Mucosa of descending colon (tissue), 3 donors: ENCODE measurements at regions not wholly inside any gene's neighbourhood (a gene's known extent, or its start where the extent isn't known, plus 50 kb on each side); places are given as distances from the start of the nearest gene placed in this dataset.

Source experiments
- ATAC-seq: fragments of 200-7000 bp; cut with Tn5 transposase; one replicate; pipeline ENCODE4 v1.9.1; 2020; ENCODE audit warnings: mild to moderate bottlenecking, moderate library complexity
- DNase-seq, 3 donors: peaks; one replicate each; pipeline ENCODE4 v3.0.0-alpha.2; 2020
- H3K36me3 ChIP-seq: fragments of 200-600 bp; one replicate; pipeline ENCODE4 v1.8.0; 2021; ENCODE audit warnings: low read depth, mild to moderate bottlenecking
- H3K4me1 ChIP-seq: fragments of 200-600 bp; one replicate; pipeline ENCODE4 v1.8.0; 2021; ENCODE audit warnings: low read depth, mild to moderate bottlenecking
- H3K4me3 ChIP-seq: fragments of 200-600 bp; one replicate; pipeline ENCODE4 v1.8.0; 2021; ENCODE audit warnings: mild to moderate bottlenecking
- H3K9me3 ChIP-seq: fragments of 200-600 bp; one replicate; pipeline ENCODE4 v1.8.0; 2021; ENCODE audit warnings: mild to moderate bottlenecking
- intact Hi-C, 2 donors: fragments of 100-400 bp; cut with DNase I in 1 of 2; cut with micrococcal nuclease in 1 of 2; formaldehyde crosslinking; loops; one replicate each; pipeline versions ENCODE4 v1.11.0 to v1.11.1; 2022; cut with DNase I, micrococcal nuclease
- TF ChIP-seq, protein P1 (sequence below): fragments of 200-600 bp; IDR thresholded peaks from one replicate; pipeline ENCODE4 v1.8.0; 2022; ENCODE audit warnings: antibody characterized with exemption, mild to moderate bottlenecking
- donor health status: DM: no; HTN: no; CAD: no; lungs with moderate emphysema.
- donor health status: DM: no; HTN: no; CAD: no.
- donor health status: DM: no; HTN: yes; CAD: no.

DNA sequence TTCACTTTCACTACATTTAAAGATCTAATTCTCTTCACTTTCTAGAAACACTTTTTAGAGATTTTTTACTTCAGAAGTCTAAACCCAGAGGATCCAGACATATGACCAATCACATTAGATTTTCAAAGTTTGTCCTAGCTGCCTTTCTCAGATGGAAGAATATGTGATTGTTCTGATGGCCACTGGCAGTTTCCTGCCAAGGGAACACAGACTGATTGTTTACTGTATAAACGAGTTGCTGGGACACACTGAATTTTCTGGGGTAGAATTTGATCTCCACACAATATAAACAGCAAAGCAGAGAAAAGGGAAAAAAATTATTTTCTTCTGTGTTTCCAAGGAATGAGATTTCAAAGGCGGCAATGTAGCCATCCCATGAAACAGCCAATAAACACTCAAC is 480.0 kb downstream of the TOX3 start:
- intact Hi-C loops: no loop called here
- DNase-seq (no peak), ATAC-seq (no peak)
- Histone ChIP-seq H3K4me1 (no peaks in the 10 kb centered on the region), H3K36me3 (no peaks in the 10 kb centered on the region), H3K9me3 (peaks cover 2% of the 10 kb centered on the region), H3K4me3 (no peak overlapping the region)
- TF ChIP-seq, protein P1, sequence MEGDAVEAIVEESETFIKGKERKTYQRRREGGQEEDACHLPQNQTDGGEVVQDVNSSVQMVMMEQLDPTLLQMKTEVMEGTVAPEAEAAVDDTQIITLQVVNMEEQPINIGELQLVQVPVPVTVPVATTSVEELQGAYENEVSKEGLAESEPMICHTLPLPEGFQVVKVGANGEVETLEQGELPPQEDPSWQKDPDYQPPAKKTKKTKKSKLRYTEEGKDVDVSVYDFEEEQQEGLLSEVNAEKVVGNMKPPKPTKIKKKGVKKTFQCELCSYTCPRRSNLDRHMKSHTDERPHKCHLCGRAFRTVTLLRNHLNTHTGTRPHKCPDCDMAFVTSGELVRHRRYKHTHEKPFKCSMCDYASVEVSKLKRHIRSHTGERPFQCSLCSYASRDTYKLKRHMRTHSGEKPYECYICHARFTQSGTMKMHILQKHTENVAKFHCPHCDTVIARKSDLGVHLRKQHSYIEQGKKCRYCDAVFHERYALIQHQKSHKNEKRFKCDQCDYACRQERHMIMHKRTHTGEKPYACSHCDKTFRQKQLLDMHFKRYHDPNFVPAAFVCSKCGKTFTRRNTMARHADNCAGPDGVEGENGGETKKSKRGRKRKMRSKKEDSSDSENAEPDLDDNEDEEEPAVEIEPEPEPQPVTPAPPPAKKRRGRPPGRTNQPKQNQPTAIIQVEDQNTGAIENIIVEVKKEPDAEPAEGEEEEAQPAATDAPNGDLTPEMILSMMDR: no peak

DNA sequence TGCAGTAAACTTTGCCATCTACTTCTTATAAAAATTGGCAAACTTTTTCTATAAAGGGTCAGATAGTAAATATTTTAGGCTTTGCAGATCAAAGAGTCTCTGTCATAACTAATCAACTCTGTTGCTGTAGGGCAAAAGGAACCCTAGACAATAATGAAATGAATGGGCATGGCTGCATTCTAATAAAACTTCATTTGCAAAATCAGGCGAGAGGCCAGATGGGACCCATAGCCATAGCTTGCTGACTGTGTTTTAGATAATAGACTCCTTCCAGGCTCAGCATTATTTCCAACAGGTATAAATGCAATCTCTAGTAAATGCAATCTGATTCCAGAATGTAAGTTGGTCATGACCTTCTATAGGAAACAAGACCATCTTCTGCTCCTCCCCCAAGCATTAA is 490.7 kb downstream of the TOX3 start:
- intact Hi-C loops: no loop called here
- no peak for ATAC-seq
- no peaks in the 10 kb centered on the region for H3K36me3 ChIP-seq

DNA sequence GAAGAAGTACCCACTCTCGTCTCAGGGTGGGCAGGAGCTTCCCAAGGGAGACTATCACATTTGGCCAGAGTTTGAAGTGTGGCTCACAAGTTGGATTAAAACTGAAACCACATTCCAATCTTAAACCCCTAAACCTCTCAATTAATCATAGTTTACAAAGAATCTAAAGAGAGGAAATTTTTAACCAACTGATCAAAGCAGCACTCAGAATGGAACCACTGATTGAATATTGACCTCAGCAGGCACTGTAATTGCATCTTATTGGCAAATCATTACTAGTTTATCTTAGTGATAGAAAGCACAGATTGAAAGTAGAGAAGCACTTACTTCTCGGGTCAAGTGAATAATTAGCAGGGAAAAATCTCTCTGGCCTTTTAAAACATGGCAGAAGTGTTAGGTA is 491.6 kb downstream of the TOX3 start:
- H3K4me1 ChIP-seq: no peaks in the 10 kb centered on the region
- no peak for ATAC-seq
- TF ChIP-seq, protein P1: no peak
- H3K4me3 ChIP-seq: no peak overlapping the region
- intact Hi-C loops: no loop called here
- H3K9me3 ChIP-seq: no peaks in the 10 kb centered on the region
- no peak for DNase-seq
- no peaks in the 10 kb centered on the region for H3K36me3 ChIP-seq

More for the DNA sequence above, 490.7 kb downstream of the TOX3 start:
- no peaks in the 10 kb centered on the region for H3K9me3 ChIP-seq
- no peaks in the 10 kb centered on the region for H3K4me1 ChIP-seq
- DNase-seq: no peak
- TF ChIP-seq, protein P1: no peak
- H3K4me3 ChIP-seq: no peak overlapping the region

DNA sequence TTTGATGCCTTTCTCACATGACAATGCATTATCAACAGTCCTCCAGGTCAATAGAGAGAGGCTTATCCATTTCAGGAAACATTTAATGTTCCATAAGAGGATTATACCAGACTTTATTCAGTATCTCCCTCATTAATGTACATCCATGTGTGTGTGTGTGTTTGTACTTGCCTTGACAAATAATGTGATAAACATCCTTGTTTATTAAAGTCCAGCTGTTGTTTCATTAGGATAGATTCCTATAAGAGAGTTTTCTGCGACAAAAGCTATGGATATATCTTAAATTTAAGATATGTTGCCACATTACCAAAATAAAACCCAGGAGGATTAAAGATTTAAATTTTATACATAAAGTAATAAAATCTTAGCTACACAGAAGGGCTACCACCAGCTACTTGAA is 492.6 kb downstream of the TOX3 start:
- TF ChIP-seq, protein P1: no peak
- intact Hi-C loops: no loop called here

DNA sequence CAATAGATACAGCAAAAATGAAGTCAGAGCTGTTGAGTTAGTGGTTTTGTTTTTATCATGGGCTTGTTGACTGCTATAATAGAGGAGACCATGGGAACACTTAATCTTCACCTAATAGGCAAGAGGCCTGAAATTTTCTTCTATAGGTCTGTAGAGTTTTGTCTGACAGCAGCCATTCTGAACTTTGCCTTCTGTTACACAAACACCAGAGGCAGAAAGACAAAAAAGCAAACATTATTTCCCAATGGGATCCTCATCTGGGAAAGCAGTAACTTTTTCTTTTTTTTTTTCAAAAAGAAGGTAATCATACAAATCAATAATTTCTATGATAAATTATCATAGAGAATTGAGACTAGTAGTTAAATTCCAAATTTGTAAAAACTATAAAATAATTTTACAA is 494.1 kb downstream of the TOX3 start:
- intact Hi-C loops: no loop called here
- Histone ChIP-seq H3K4me1 (no peaks in the 10 kb centered on the region), H3K4me3 (no peak overlapping the region), H3K9me3 (no peaks in the 10 kb centered on the region), H3K36me3 (no peaks in the 10 kb centered on the region)
- ATAC-seq: no peak
- no peak for DNase-seq
- TF ChIP-seq, protein P1: no peak

More for the DNA sequence above, 492.6 kb downstream of the TOX3 start:
- H3K4me1 ChIP-seq: no peaks in the 10 kb centered on the region
- H3K9me3 ChIP-seq: no peaks in the 10 kb centered on the region
- H3K36me3 ChIP-seq: no peaks in the 10 kb centered on the region
- DNase-seq: no peak
- no peak overlapping the region for H3K4me3 ChIP-seq
- ATAC-seq: no peak
